SK-N-SH treated with all-trans-retinoic acid at 6 μM for 48 hours (cell line): ENCODE measurements at regions not wholly inside any gene's neighbourhood (a gene's known extent, or its start where the extent isn't known, plus 50 kb on each side); places are given as distances from the start of the nearest gene placed in this dataset.

Experiments
- ATAC-seq: fragments of 200-7000 bp; cut with Tn5 transposase; 3 replicates; pipeline ENCODE4 v1.9.1; 2020; ENCODE audit warnings: mild to moderate bottlenecking, moderate library complexity
- CSDC2 ChIP-seq: fragments of 250-450 bp; sonication (Bioruptor Pico); IDR thresholded peaks from 2 replicates; pipeline ENCODE4 v1.5.0; 2020; ENCODE audit warnings: mild to moderate bottlenecking, moderate library complexity
- ESRRG ChIP-seq: fragments of 250-450 bp; sonication (Bioruptor Pico); IDR thresholded peaks from 2 replicates; pipeline ENCODE4 v1.6.1; 2021; ENCODE audit warnings: mild to moderate bottlenecking
- GLIS3 ChIP-seq: fragments of 250-450 bp; sonication (Bioruptor Pico); IDR thresholded peaks from 2 replicates; pipeline ENCODE4 v1.5.0; 2020; ENCODE audit warnings: mild to moderate bottlenecking, moderate library complexity
- ISL1 ChIP-seq: fragments of 250-450 bp; sonication (Bioruptor Pico); IDR thresholded peaks from 2 replicates; pipeline ENCODE4 v2.1.2; 2022; ENCODE audit warnings: mild to moderate bottlenecking, moderate library complexity
- OSR1 ChIP-seq: fragments of 250-450 bp; sonication (Bioruptor Pico); IDR thresholded peaks from 2 replicates; pipeline ENCODE4 v1.8.0; 2022; ENCODE audit warnings: moderate library complexity, mild to moderate bottlenecking, inconsistent platforms
- PPARA ChIP-seq: fragments of 250-450 bp; sonication (Bioruptor Pico); IDR thresholded peaks from 2 replicates; pipeline ENCODE4 v1.5.0; 2020; ENCODE audit warnings: mild to moderate bottlenecking, borderline replicate concordance
- RARB ChIP-seq: fragments of 250-450 bp; sonication (Bioruptor Pico); IDR thresholded peaks from 2 replicates; pipeline ENCODE4 v1.8.0; 2021; ENCODE audit warnings: mild to moderate bottlenecking, moderate library complexity
- SNAI2 ChIP-seq: fragments of 250-450 bp; sonication (Bioruptor Pico); IDR thresholded peaks from 2 replicates; pipeline ENCODE4 v1.5.0; 2020; ENCODE audit warnings: mild to moderate bottlenecking, moderate library complexity
- TCF4 ChIP-seq: fragments of 250-450 bp; sonication (Bioruptor Pico); IDR thresholded peaks from 2 replicates; pipeline ENCODE4 v1.8.0; 2021; ENCODE audit warnings: mild to moderate bottlenecking, moderate library complexity, borderline replicate concordance
- TOX ChIP-seq: fragments of 250-450 bp; sonication (Bioruptor Pico); IDR thresholded peaks from 2 replicates; pipeline ENCODE4 v1.8.0; 2021; ENCODE audit warnings: mild to moderate bottlenecking, moderate library complexity, borderline replicate concordance
- ZC3H10 ChIP-seq: fragments of 250-450 bp; sonication (Bioruptor Pico); IDR thresholded peaks from 2 replicates; pipeline ENCODE4 v1.5.1; 2021; ENCODE audit warnings: mild to moderate bottlenecking, moderate library complexity
- ZFP3 ChIP-seq: fragments of 250-450 bp; sonication (Bioruptor Pico); IDR thresholded peaks from 2 replicates; pipeline ENCODE4 v1.5.0; 2020; ENCODE audit warnings: mild to moderate bottlenecking, moderate library complexity
- ZFP30 ChIP-seq: fragments of 450-650 bp; formaldehyde crosslinking; IDR thresholded peaks from 2 replicates; pipeline ENCODE4 v1.5.0; 2022; ENCODE audit warnings: mild to moderate bottlenecking, moderate library complexity
- ZNF565 ChIP-seq: fragments of 450-650 bp; formaldehyde crosslinking; conservative IDR thresholded peaks from 2 replicates; pipeline ENCODE4 v1.5.0; 2020; ENCODE audit warnings: low read depth, mild to moderate bottlenecking, moderate library complexity
- ZNF70 ChIP-seq: fragments of 450-650 bp; formaldehyde crosslinking; IDR thresholded peaks from 2 replicates; pipeline ENCODE4 v1.5.0; 2020; ENCODE audit warnings: mild to moderate bottlenecking, moderate library complexity
- ZNF8 ChIP-seq: fragments of 450-650 bp; formaldehyde crosslinking; IDR thresholded peaks from 2 replicates; pipeline ENCODE4 v1.5.0; 2020; ENCODE audit warnings: mild to moderate bottlenecking, moderate library complexity
- TF ChIP-seq, protein P1 (sequence below): fragments of 250-450 bp; sonication (Bioruptor Pico); IDR thresholded peaks from 2 replicates; pipeline ENCODE4 v1.8.0; 2021; ENCODE audit warnings: low read depth, mild to moderate bottlenecking, moderate library complexity, borderline replicate concordance
- TF ChIP-seq, protein P2 (sequence below): fragments of 250-450 bp; sonication (Bioruptor Pico); IDR thresholded peaks from 2 replicates; pipeline ENCODE4 v1.5.1; 2020; ENCODE audit warnings: low read depth, mild to moderate bottlenecking, moderate library complexity
- TF ChIP-seq, protein P3 (sequence below): fragments of 250-450 bp; sonication (Bioruptor Pico); IDR thresholded peaks from 2 replicates; pipeline ENCODE4 v1.5.1; 2021; ENCODE audit warnings: mild to moderate bottlenecking, moderate library complexity
- TF ChIP-seq, protein P4 (sequence below): fragments of 250-450 bp; sonication (Bioruptor Pico); IDR thresholded peaks from 2 replicates; pipeline ENCODE4 v1.5.0; 2020; ENCODE audit warnings: mild to moderate bottlenecking, moderate library complexity

DNA sequence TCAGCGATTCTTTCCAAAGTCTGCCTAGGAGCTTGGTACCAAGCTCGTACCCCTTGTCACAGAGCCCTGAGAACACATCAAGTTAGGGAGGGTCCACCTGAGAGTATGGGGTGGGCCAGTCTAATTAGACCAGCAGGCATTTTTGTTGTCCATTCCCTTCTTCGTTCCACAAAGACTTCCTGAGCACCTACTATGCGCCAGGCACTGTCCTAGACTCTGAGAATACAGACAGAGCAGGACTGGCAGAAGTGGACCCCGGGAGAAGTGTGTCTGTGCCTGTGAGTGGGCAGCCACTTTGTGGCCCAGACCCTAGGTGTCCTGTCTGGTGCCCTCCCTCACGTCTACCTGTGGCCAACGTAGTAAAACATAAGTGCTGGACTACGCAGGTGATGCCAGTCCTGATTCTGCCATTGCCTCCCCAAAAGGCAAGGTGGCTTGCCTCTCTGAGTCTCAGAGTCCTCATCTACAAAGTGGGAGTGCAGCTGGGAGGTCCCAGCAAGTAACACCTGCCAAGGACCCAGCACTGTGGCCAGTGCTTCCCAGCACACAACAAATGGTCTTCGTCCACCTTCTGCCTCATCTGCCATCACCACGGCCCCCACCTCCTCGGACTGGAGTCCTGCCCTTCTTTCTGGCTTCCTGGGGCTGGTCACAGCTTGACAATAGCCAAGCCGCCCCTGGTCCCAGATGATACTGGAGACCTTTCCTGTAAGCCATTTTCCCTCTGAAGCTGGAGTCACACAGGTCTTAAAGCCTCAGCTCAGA, 54.3 kb upstream of the DUSP5 start:
- ATAC-seq: no peak
- TF ChIP-seq GLIS3 (CRISPR knock-in tag) (no peak), ISL1 (no peak), ZFP3 (CRISPR knock-in tag) (no peak), CSDC2 (no peak), OSR1 (CRISPR knock-in tag) (no peak), ZNF70 (CRISPR knock-in tag) (no peak), SNAI2 (CRISPR knock-in tag) (no peak), ZNF565 (CRISPR knock-in tag) (no peak), ZC3H10 (CRISPR knock-in tag) (no peak), TCF4 (CRISPR knock-in tag) (no peak), ZFP30 (CRISPR knock-in tag) (no peak)
- TF ChIP-seq, protein P1, sequence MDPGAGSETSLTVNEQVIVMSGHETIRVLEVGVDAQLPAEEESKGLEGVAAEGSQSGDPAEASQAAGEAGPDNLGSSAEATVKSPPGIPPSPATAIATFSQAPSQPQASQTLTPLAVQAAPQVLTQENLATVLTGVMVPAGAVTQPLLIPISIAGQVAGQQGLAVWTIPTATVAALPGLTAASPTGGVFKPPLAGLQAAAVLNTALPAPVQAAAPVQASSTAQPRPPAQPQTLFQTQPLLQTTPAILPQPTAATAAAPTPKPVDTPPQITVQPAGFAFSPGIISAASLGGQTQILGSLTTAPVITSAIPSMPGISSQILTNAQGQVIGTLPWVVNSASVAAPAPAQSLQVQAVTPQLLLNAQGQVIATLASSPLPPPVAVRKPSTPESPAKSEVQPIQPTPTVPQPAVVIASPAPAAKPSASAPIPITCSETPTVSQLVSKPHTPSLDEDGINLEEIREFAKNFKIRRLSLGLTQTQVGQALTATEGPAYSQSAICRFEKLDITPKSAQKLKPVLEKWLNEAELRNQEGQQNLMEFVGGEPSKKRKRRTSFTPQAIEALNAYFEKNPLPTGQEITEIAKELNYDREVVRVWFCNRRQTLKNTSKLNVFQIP (CRISPR knock-in tag): no peak
- TF ChIP-seq, protein P2, sequence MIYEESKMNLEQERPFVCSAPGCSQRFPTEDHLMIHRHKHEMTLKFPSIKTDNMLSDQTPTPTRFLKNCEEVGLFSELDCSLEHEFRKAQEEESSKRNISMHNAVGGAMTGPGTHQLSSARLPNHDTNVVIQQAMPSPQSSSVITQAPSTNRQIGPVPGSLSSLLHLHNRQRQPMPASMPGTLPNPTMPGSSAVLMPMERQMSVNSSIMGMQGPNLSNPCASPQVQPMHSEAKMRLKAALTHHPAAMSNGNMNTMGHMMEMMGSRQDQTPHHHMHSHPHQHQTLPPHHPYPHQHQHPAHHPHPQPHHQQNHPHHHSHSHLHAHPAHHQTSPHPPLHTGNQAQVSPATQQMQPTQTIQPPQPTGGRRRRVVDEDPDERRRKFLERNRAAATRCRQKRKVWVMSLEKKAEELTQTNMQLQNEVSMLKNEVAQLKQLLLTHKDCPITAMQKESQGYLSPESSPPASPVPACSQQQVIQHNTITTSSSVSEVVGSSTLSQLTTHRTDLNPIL (CRISPR knock-in tag): no peak
- TF ChIP-seq, protein P3, sequence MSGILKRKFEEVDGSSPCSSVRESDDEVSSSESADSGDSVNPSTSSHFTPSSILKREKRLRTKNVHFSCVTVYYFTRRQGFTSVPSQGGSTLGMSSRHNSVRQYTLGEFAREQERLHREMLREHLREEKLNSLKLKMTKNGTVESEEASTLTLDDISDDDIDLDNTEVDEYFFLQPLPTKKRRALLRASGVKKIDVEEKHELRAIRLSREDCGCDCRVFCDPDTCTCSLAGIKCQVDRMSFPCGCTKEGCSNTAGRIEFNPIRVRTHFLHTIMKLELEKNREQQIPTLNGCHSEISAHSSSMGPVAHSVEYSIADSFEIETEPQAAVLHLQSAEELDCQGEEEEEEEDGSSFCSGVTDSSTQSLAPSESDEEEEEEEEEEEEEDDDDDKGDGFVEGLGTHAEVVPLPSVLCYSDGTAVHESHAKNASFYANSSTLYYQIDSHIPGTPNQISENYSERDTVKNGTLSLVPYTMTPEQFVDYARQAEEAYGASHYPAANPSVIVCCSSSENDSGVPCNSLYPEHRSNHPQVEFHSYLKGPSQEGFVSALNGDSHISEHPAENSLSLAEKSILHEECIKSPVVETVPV (CRISPR knock-in tag): no peak
- TF ChIP-seq, protein P4, sequence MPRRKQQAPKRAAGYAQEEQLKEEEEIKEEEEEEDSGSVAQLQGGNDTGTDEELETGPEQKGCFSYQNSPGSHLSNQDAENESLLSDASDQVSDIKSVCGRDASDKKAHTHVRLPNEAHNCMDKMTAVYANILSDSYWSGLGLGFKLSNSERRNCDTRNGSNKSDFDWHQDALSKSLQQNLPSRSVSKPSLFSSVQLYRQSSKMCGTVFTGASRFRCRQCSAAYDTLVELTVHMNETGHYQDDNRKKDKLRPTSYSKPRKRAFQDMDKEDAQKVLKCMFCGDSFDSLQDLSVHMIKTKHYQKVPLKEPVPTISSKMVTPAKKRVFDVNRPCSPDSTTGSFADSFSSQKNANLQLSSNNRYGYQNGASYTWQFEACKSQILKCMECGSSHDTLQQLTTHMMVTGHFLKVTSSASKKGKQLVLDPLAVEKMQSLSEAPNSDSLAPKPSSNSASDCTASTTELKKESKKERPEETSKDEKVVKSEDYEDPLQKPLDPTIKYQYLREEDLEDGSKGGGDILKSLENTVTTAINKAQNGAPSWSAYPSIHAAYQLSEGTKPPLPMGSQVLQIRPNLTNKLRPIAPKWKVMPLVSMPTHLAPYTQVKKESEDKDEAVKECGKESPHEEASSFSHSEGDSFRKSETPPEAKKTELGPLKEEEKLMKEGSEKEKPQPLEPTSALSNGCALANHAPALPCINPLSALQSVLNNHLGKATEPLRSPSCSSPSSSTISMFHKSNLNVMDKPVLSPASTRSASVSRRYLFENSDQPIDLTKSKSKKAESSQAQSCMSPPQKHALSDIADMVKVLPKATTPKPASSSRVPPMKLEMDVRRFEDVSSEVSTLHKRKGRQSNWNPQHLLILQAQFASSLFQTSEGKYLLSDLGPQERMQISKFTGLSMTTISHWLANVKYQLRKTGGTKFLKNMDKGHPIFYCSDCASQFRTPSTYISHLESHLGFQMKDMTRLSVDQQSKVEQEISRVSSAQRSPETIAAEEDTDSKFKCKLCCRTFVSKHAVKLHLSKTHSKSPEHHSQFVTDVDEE: no peak

DNA sequence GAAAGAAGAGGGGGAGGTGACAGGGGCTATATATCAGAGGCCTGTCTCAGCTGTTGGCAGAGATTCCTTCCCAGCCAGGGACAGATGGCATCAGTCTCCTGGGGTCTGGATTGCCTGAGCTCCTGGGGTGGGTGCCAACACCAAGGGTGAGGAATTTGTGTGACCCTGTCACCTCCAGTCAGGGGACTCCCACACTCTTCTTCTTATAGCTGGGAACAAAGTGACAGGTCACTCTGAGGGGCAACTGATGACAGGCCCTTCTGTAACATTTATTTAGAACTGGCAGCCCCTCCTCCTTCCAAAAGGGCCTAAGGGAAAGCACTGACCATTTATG, 53.7 kb upstream of the DUSP5 start:
- ATAC-seq: no peak; the same call in 2 of the 3 replicates
- no peak for TF ChIP-seq ESRRG (CRISPR knock-in tag)

DNA sequence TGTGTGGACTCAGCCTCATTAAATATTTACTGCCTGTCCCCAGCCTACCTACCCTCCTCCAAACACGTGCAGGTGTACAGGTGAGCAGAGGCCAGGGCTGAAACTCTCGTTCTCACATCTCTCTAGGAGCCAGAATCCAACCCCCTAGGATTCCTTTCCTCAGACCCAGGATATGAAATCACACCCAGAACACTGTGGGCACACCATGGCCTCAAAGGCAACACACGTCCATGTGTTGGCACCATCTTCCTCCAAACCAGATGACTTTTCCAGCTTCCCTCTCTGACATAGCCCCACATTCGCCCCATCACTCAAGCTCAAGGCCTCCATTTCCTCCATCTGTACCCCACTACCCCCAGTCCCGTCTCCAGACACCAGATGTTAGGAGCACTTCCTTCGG, 51.8 kb upstream of the DUSP5 start:
- ATAC-seq: no peak
- TF ChIP-seq, protein P4: no peak
- TF ChIP-seq, protein P3 (CRISPR knock-in tag): no peak
- TF ChIP-seq ZNF70 (CRISPR knock-in tag) (no peak), CSDC2 (no peak), ZNF565 (CRISPR knock-in tag) (no peak), ZNF8 (no peak), PPARA (CRISPR knock-in tag) (no peak), ZFP30 (CRISPR knock-in tag) (no peak), ZC3H10 (CRISPR knock-in tag) (no peak), TOX (no peak), RARB (no peak)
- TF ChIP-seq, protein P2 (CRISPR knock-in tag): no peak
- TF ChIP-seq, protein P1 (CRISPR knock-in tag): no peak
